ENCODE measurements at regions not wholly inside any gene's neighbourhood (a gene's known extent, or its start where the extent isn't known, plus 50 kb on each side); places are given as distances from the start of the nearest gene placed in this dataset.

DNA sequence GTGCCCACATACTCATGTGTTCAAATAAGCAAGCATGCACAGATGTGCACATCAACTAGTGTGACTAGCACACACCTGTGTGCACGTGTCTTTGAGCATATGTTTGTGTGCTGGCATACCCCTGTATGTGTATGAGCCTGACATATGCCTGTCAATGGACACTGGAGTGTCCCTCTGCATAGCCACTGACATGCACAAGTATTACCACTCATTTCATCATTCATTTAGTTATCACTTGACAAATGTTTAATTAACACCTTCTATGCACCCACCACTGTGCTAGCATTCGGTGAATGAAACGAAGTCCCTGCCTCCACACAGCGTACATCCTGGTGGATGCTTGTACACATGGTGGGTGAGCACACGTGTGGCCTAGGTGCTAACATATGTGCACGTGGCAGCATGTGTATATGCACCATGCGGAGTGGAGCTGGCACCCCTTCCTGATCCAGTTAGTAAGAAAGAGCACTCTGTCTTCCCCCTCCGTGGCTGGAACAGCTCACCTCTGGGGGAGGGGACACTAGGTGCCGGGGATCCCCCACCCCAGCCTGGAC lies 112.0 kb downstream of the CHST1 start:
- H3K9me3 ChIP-seq (ENCODE audit: insufficient read depth, low read depth, low read length), result no peaks in the 10 kb centered on the region
- H3K4me1 ChIP-seq (ENCODE audit: insufficient read depth, low read length, poor library complexity, severe bottlenecking), result no peaks in the 10 kb centered on the region
- no peaks in the 10 kb centered on the region for H3F3A ChIP-seq (ENCODE audit: low read depth)
- H3K79me2 ChIP-seq (ENCODE audit: insufficient read depth, low read length), result no peaks in the 10 kb centered on the region
- no peaks in the 10 kb centered on the region for H4K20me1 ChIP-seq (ENCODE audit: insufficient read depth, low read length, poor library complexity, severe bottlenecking)
- H2AFZ ChIP-seq (ENCODE audit: low read length), result no peak overlapping the region
- H3K9me2 ChIP-seq (replicated peaks; ENCODE audit: low read depth, low read length), result no peaks in the 10 kb centered on the region
- H3K27me3 ChIP-seq (ENCODE audit: insufficient read depth, low read length, poor library complexity, severe bottlenecking), result no peaks in the 10 kb centered on the region
- no peak overlapping the region for H3K4me2 ChIP-seq (ENCODE audit: low read depth, low read length, poor library complexity, severe bottlenecking)
- H3K36me3 ChIP-seq (ENCODE audit: insufficient read depth, low read length), result no peaks in the 10 kb centered on the region
- no peak overlapping the region for H3K9ac ChIP-seq (ENCODE audit: low read depth, low read length, poor library complexity, severe bottlenecking)
- H3K4me3 ChIP-seq (ENCODE audit: low read length, poor library complexity, severe bottlenecking), result no peak overlapping the region
- TF ChIP-seq, protein P1, sequence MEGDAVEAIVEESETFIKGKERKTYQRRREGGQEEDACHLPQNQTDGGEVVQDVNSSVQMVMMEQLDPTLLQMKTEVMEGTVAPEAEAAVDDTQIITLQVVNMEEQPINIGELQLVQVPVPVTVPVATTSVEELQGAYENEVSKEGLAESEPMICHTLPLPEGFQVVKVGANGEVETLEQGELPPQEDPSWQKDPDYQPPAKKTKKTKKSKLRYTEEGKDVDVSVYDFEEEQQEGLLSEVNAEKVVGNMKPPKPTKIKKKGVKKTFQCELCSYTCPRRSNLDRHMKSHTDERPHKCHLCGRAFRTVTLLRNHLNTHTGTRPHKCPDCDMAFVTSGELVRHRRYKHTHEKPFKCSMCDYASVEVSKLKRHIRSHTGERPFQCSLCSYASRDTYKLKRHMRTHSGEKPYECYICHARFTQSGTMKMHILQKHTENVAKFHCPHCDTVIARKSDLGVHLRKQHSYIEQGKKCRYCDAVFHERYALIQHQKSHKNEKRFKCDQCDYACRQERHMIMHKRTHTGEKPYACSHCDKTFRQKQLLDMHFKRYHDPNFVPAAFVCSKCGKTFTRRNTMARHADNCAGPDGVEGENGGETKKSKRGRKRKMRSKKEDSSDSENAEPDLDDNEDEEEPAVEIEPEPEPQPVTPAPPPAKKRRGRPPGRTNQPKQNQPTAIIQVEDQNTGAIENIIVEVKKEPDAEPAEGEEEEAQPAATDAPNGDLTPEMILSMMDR (conservative IDR thresholded peaks at IDR 0.05; ENCODE audit: low read length), result no peak

GRCh38 chr11:45551191-45551713 lies 114.2 kb downstream of the CHST1 start:
- H3K4me3 ChIP-seq (ENCODE audit: low read length, poor library complexity, severe bottlenecking), result no peak overlapping the region
- no peak for TF ChIP-seq EZH2phosphoT487 (IDR thresholded peaks at IDR 0.05; ENCODE audit: borderline replicate concordance)
- TF ChIP-seq, protein P1 (conservative IDR thresholded peaks at IDR 0.05; ENCODE audit: low read length), result no peak
- no peaks in the 10 kb centered on the region for H3F3A ChIP-seq (ENCODE audit: low read depth)
- no peaks in the 10 kb centered on the region for H3K4me1 ChIP-seq (ENCODE audit: insufficient read depth, low read length, poor library complexity, severe bottlenecking)
- no peaks in the 10 kb centered on the region for H3K79me2 ChIP-seq (ENCODE audit: insufficient read depth, low read length)
- H2AFZ ChIP-seq (ENCODE audit: low read length), result no peak overlapping the region
- H3K9ac ChIP-seq (ENCODE audit: low read depth, low read length, poor library complexity, severe bottlenecking), result no peak overlapping the region
- H3K36me3 ChIP-seq (ENCODE audit: insufficient read depth, low read length), result no peaks in the 10 kb centered on the region
- H3K4me2 ChIP-seq (ENCODE audit: low read depth, low read length, poor library complexity, severe bottlenecking), result no peak overlapping the region
- H3K9me3 ChIP-seq (ENCODE audit: insufficient read depth, low read depth, low read length), result no peaks in the 10 kb centered on the region
- no peaks in the 10 kb centered on the region for H4K20me1 ChIP-seq (ENCODE audit: insufficient read depth, low read length, poor library complexity, severe bottlenecking)
- H3K9me2 ChIP-seq (replicated peaks; ENCODE audit: low read depth, low read length), result no peaks in the 10 kb centered on the region
- no peaks in the 10 kb centered on the region for H3K27me3 ChIP-seq (ENCODE audit: insufficient read depth, low read length, poor library complexity, severe bottlenecking)

DNA sequence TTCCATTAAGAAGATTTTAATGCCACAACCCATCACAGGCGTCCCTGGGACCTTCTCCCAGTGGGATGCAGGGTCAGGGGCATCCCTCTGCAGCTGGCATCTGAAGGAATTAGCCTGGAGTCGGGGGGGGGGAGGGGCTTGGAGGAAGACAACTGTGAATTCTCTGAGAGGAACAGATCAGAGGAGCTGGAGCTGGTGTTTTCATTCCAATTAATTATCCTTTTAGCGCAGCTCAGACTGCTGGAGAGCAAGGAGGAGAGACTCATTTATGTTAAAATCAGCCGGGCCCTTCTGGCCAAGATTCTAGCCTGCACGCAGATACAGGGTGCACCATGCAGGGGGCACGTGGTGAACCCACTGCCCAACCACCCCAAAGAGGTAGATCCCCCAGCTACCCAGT lies 116.2 kb downstream of the CHST1 start:
- Histone ChIP-seq H4K20me1 (ENCODE audit: insufficient read depth, low read length, poor library complexity, severe bottlenecking) (no peaks in the 10 kb centered on the region), H3K9me2 (replicated peaks; ENCODE audit: low read depth, low read length) (no peaks in the 10 kb centered on the region), H3K27me3 (ENCODE audit: insufficient read depth, low read length, poor library complexity, severe bottlenecking) (no peaks in the 10 kb centered on the region), H3K4me1 (ENCODE audit: insufficient read depth, low read length, poor library complexity, severe bottlenecking) (no peaks in the 10 kb centered on the region), H3K36me3 (ENCODE audit: insufficient read depth, low read length) (no peaks in the 10 kb centered on the region), H3K9me3 (ENCODE audit: insufficient read depth, low read depth, low read length) (no peaks in the 10 kb centered on the region), H3K4me3 (ENCODE audit: low read length, poor library complexity, severe bottlenecking) (no peak overlapping the region), H3F3A (ENCODE audit: low read depth) (no peaks in the 10 kb centered on the region), H3K4me2 (ENCODE audit: low read depth, low read length, poor library complexity, severe bottlenecking) (no peak overlapping the region), H3K79me2 (ENCODE audit: insufficient read depth, low read length) (no peaks in the 10 kb centered on the region), H2AFZ (ENCODE audit: low read length) (no peak overlapping the region), H3K9ac (ENCODE audit: low read depth, low read length, poor library complexity, severe bottlenecking) (no peak overlapping the region)
- TF ChIP-seq, protein P1 (conservative IDR thresholded peaks at IDR 0.05; ENCODE audit: low read length), result no peak
- no peak for TF ChIP-seq EZH2phosphoT487 (IDR thresholded peaks at IDR 0.05; ENCODE audit: borderline replicate concordance)

Data from Loucy (cell line).